ENCODE measurements at regions not wholly inside any gene's neighbourhood (a gene's known extent, or its start where the extent isn't known, plus 50 kb on each side); places are given as distances from the start of the nearest gene placed in this dataset.
A peak's percentile ranks its signal among the peaks of the same experiment; 100 is the strongest.
"Not testable (repeated sequence)": the region's sequence is repeated elsewhere in the genome, so short reads cannot be mapped to it uniquely, and the experiment has no call there.

DNA sequence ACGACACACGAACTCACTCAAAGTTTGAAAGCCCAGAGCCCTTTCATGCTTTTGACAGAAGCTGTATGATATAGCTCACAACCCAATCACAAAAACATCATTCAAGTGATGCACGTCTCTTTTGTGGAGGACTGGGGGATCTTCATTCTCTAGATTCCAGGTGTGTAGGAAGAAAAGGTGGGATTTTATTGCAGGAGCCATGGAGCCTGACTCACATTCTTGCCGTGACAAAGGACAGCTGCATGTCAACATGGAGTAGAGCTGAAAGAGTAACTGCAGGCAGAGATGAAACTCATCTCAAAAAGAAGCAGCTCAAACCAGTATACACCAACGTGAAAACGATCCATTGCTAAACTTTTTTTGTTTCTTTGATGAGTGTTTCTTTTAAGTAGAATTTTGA, 50.9 kb upstream of the PDE1A start:
- DNase-seq = no peak

DNA sequence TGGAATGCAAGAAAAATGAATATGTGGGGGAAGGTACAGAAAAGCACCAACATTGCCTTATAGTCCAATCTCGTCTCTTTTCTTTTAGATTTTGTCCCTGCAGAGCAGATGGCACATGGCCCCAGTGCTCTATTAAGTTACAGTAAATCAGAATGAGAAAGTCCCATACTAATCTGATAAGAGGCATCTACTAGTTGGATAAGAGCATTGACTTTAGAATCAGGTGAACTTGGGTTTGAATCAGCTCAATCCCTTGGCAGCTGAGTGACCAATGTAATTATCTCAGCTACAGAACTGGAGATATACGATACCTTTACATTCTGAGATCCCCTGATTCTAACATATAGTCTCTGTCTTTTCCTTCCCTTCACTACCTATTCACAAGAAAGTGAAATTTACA, 54.8 kb upstream of the PDE1A start:
- DNase-seq = no peak

DNA sequence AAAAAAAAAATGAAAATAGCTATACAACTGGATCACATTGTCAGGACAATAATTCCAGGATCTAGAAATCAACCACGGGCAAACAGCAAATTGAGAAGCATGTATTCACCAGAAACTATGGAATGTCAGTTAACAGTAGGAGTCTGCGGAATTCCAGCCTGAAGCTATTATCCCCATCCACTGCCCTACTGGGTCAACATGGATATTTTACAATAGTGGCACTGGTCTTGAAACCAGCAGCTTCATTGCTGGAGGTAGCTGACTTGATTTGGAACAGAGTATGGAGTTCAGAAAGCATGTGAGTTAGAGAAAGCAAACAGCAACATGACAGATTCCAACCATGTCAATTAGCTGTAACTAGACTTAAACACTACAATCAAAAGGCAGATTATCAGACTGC, 55.7 kb upstream of the PDE1A start:
- no peak for DNase-seq

DNA sequence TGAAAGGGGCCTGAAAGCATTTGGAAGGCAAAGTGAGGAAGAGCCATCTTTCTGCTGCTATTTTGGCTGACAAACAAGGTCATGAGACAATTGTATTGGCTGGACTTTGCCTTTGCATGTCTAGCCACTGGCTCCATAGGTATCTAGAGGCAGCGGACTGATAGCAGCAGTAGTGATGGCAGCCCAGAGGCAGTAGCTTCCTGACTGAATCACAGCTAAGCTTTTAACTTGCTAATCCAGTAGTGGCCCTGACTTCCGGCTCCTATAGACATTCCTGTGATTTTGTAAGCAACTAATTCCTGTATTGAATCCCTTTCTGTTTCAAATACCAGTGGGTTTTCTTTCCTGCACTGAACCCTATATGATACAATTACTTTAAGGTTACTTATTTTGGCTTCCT, 69.8 kb upstream of the PDE1A start:
- DNase-seq = no peak

DNA sequence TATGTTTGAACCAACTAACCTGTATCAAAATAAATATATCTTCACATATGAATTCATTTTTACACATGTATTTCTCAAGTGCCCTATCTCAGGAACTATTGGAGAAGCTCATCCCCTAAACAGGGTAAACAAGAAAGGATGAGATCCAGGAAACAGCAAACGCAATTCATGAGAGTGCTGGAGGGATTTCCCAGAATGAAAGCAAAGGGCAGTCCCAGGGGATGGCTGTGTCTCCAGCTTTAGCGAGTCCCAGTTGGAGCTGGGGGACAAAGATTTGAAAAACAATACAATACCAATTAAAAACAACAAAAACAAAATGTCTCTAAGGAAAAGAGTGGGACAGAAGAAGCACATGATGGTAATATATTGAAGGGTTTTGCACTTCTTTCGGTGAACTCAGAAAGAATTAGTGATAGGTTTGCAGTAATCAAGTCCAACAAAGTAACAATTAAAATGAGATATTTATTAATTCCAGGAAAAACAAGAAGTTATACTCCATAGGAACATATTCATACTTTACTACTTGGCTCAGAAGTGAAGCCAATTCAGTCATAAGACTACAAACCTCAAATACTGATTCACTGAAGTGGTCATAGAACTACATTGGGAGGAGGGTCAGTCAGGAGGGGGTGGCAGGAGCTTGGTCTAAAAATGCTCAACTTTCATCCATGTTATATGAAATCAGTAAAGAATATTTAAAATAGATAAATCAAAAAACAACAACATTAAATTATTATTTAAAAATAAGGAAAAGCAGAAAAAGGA, 73.1 kb upstream of the PDE1A start:
- DNase-seq = no peak

DNA sequence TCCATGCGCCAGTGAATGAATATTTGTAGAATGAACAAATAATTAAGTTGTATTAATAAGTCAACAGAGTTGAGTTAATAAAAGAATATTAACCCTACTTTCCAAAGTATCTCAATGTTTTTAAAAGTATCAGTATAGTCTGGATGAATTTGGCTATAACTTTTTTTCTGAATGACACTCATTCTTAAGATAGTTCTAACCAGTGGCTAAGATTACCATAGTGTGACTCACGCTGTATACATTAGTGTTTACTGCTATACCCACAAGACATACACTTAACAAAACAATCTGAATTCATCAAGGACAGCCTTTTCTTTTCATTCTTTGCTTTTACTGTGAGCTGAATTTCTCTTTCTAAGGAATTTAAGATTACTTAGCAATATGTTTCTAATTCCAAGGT, 77.0 kb upstream of the PDE1A start:
- DNase-seq = no peak

DNA sequence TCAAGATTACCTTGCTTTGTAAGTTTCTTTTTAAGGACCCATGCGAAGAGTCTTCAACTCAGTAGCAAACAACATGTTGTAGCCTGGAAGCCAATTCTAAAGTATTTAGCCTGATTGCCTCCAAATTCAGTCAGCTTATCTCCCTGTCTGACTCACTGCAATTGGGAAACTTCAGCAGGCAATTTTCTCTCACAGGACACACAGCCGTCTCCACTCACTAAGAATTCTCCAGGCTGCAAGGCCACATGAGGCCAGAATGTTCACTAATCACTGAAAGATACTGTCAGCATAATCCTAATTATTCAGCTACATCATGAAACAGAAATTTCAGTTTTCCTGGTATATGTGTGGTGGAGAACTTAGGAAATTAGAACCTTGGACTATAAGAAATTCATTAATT, 78.1 kb upstream of the PDE1A start:
- no peak for DNase-seq

DNA sequence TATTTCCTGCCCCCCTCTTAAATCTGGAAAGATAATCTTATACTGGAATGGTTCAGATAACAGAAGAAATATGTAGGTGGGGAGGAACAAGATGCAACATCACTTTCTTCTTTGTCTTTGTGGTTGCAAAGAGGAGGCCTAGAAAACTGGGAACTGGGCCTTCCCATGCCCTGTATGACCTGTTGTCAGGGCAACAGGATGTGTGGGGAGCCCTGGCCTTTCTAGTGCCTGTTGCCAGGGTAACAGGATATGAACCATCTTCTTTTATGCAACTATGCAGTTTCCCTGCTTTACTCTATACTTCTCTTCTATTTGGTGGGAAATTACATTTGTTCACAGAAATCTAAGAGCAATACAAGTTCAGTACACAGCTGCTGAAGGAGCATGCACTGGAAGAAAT, 79.8 kb upstream of the PDE1A start:
- DNase-seq = peak; percentile 32 to 67 (median 59)

DNA sequence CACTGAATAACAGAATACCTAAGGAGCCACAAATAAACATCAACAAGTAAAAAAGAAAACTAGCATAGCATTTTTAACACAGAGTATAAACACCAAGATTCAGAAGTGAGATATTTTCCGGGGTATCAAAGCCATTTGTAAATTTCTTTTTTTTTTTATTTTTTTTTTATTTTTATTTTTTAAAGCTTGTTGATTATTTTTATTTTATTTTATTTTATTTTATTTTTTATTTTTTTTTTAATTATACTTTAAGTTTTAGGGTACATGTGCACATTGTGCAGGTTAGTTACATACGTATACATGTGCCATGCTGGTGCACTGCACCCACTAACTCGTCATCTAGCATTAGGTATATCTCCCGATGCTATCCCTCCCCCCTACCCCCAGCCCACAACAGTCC, 81.7 kb upstream of the PDE1A start:
- not testable (repeated sequence) for DNase-seq

DNA sequence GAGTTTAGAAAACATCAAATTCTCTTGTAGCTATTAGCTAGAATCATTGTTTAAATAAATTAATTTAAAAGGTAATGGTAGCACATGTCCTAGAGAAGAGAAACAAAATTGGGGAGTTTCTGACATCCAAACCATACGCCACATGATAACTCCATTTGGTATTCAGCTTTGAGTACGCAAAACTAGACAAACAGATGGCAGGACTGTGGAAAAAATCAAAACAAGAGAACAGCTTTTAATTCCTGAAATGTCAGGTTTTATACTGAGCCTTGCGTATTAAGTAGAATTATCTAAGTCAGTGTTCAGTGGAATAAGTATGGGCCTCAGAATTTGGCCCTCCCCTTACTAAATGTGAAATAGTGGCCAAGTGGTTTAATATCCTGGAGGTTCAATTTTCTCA, 82.4 kb upstream of the PDE1A start:
- DNase-seq = no peak

DNA sequence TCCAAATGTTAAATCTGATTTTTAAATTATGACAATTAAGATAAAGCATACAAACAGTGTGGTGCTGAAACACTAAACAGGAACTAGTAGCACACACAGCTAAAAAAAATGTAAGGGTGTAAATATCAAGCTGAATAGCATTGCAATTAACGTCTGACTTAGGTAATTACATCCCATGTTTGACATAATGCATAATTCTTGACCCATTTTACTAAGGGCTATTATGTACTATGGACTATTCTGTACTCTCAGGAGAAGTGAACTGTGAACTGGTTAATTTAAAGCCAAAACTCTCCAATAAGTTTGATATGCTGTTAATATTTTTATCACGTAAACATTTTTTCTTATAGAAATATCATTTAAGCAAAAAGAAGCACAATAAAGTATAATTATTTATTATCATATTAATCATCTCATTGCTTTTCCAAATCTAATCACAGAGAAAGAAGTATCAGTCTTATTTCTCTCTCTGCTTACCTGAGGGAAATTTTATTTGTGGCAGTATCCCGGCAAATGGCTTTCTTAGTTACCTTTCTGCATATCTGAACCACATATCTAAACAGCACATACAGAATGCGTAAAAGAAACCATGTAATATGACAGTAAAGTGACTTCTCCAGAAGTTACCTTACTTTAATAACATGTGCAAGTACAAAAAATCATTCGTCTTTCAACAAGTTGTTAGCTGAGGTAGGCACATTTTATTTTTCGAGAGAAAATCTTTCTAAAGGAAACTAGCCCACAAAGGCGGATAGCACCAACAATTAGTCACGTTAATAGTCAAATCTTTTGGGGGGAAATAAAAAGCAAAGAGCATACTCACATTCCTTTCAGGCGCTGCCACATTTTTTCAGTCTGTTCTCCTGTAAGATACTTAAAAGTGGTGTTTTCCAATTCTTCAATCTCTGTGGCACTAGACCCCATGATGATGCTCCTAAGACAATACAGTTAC, 94.9 kb upstream of the PDE1A start:
- DNase-seq = no peak

DNA sequence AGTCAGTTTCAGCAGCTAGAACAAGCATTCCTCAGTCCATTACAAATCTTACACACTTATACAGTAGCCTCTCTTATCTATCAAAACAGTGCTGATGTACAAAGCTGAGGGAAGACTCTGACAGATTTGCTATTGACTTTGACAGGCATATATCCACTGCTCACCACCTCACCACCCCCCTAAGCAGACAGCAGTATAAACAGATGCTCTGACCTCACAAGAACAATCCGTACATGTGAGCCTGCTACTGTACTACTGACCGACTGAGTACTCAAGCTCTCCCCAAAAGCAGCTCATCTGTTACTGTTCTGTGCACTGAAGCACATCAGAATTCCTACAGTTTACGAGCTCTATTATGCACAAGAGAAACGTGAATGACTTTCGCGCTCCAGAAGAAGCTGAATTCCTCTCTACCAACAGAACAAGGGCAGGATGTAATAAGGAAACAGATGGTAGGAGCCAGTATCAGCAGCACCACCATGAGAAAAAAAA, 95.6 kb upstream of the PDE1A start:
- DNase-seq = no peak

DNA sequence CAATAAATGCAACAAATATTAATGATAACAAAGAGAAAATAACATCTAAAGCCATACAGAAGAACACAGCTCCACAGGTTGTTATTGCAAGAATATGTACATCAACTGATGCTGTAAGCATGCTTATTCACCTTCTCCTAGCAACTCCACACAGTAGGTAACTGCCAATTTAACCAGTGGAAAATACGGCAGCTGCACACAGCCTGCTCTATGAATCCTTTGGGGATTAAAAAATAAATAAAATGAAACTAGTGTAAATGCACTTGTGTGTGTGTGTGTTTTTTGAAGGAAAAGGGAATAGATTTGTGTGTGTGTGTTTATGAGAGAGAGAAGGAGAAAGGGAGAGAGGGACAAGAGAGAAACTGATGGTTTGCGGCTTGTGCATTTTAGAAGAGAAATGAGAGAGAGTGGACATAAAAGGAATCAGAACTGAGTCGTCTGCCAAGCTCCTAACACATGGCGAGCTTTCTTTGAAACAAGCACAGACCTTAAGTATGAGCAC, 96.2 kb upstream of the PDE1A start:
- no peak for DNase-seq

DNA sequence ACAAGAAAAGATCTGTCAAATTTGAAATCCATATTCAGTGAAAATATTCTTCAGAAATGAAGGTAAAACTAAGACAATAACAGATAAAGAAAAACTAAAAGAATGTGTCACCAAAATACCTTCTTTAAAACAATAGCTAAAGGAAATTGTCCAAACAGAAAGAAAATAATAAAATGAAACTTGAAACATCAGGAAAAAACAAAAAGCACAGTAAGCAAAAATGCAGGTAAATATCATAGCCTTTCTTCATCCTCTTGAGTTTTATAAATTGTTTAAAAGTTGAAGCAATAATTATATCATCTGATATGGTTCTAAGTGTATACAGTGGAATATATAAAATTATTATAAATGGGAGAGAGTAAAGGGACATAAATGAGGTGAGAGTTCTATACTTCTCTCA, 103.8 kb upstream of the PDE1A start:
- DNase-seq = no peak

DNA sequence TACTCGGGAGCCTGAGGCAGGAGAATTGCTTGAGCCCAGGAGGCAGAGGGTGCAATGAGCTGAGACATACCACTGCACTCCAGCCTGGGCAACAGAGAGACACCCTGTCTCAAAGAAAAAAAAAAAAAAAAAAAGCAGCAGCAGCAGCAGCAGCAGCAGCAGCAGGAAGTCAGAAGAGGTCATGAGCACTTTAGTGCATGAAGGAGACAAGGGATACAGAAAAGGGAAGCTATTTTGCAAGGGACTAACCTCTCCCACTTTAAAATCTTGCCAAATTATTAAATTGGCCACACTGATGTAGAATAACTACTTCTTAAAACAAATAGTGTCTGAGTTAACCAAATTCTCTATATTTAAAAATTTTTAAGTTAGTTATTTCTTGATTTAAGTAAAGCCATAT, 113.4 kb upstream of the PDE1A start:
- DNase-seq = peak; percentile 48 to 87 (median 77)

DNA sequence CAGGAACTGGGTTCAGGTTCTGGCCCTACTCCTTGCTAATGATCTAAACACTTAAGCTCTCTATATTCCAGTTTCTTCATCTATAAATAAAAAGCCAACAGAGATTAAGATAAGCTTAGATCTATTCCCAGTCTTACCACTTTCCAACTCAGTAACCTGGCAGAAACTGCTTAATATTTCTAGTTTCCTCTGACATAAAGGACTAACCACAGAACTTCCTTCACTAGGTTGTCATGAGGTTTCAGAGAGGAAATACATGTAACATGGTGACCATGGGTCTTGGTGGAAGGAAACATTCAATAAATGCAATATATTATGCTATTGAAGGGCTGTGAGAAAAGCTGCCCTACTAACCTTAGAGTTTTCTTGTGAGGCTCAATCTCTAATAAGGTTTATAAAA, 114.4 kb upstream of the PDE1A start:
- DNase-seq = peak; percentile 5 to 72 (median 44)

DNA sequence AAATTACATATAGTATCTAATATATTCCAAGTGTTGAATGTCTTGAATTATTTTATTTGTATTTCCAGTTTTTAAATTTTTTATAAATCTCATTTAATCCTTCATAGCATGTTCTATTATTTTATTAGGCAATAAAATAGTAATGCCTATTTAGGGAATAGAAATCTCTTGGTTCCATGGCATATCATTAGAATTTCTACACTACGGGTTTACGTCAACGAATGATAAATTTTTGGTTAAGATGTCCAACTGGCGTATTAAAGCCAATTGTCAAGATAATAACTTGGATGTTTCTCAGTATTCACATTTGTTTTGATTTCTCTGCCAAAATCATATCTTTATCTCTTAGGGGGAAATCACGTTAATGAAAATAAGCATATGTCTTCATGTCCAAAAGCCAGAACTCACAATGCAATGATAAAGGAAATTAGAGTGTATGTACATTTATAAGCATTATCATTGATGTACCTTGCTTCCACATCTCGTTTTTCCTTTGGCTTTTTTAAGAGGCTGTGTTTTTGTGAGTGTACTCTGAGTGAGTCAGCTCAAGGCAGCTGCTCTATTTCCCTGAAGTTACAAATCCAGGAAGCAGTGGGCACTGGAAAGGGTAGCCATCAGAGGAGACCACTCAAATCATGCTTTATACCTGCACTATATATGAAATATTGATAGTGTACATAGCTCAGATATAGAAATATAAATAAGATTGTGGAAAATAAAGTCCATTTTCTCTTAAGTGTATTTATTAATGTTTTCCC, 115.8 kb upstream of the PDE1A start:
- no peak for DNase-seq

DNA sequence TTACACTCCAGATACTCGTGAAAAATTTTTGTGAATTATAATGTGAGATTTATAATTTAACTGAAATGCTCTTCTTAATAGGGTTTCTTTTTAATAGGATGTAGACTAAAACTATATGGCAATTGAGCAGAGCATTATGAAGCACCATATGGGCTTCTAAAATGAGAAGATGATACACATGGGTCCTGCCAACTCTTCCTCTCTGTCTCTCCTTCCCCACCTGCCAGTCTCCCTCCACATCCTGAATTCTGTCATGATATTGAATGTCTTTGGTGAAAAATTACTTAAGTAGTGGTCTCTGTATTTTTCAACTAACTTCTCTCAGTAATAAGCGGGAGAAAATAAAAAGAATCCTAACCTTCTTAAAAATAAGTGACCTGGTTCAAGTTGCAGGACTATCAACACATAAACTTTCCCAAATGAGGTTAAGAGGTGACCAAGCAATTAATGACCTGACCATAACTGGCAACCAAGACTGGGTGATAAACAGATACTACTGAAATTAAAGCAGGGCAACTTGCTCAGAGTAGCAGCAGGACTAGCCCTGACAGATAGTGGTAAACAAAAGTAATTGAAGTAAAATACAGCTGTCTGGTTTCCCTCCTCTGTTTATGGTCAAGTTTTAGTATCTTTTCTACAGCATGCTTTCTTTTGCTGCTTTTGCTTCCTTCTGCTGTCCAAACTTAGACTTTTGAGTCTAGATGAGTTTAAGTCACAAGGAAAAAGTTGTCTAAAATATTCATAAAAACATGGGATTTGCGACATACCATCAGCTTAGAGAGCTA, 117.1 kb upstream of the PDE1A start:
- DNase-seq = no peak

DNA sequence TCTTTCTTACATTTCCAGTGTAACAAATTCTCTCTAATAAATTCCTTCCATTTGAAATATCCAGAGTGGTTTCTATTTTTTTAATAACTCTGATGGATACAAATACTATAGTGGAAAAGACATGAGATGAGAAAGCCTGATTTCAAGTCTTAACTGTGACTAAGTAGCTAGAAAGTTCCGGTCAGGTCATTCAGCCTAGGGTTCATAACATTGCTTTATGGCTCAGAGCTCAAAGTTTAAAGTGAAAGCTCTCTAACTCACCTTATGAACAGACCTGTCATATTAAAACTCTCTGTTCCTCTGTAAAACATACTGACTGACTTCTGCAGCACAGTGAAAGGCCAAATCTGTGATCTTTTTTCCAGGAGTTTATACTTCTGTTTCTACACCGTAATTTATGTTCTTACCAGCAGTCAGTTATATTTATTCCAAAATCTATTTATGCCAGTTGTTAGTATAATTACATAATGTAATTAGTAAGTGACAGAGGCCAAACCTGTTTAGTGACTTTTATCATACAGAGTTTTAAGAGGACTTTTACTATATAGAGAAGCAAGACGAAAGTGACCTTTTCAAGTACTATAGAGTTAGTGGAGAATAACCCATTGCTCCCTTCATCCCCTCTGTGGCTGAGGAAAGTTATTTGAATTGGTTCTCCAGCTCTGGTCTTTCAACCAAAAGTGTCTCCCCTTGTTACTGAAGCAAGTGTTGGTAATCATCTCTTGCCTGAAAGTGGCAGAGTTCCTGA, 118.8 kb upstream of the PDE1A start:
- DNase-seq = no peak

DNA sequence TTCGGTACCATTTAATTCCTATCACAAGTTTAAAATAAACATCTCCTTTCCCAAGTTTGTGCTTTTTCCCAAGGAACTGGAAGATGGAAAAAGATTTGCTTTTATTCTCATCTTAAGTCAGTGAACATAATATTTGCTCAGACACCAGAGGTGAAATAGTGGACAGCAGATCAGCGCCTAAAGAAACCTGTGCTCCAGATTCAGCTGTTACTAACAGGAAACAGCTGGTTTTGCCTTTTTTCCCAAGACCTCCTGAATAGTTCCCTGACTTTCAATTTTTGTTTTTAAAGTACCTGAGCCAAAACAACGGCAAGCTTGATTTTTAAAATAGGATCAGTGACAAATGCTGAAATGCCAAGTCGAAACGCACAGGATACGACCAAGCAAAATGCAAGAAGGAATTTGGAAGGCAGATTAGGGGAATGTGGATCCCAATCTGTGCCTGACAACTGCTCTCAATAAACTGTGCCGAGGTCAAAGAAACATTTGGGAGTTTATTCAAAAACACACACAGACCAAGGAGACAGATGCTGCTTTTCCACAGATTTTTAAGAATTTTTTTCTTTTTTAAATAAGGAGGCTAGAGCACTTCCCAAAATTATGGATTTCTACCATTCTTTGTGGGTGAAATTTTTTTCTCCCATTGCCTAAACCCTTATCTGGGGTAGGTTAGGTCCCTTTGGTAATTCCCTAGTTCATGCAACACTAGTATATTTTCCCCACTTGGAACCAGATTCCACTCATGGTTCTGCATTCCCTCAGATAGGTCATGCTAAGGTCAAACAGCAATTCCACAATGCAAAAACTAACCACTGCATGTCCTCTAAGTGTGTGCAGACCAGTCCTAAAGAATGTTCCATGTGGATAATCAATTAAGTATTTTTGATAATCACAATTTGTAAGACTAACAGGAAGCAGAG, 121.5 kb upstream of the PDE1A start:
- DNase-seq = no peak

Measured in suppressor macrophage (primary cell).